ENCODE measurements at regions not wholly inside any gene's neighbourhood (a gene's known extent, or its start where the extent isn't known, plus 50 kb on each side); places are given as distances from the start of the nearest gene placed in this dataset.

- TF ChIP-seq CTCF (IDR thresholded peaks at IDR 0.05) (no peak), POLR2A (IDR thresholded peaks at IDR 0.05) (no peak), POLR2AphosphoS5 (IDR thresholded peaks at IDR 0.05) (no peak), EP300 (IDR thresholded peaks at IDR 0.05) (no peak)
These were observed 601.4 kb upstream of the ACTRT1 start for GRCh38 chrX:128653524-128654060.

All from stomach (tissue), 4 donors.